ENCODE measurements at regions not wholly inside any gene's neighbourhood (a gene's known extent, or its start where the extent isn't known, plus 50 kb on each side); places are given as distances from the start of the nearest gene placed in this dataset.
A peak's percentile ranks its signal among the peaks of the same experiment; 100 is the strongest.

- no peaks in the 10 kb centered on the region for H3K79me2 ChIP-seq (ENCODE audit: insufficient read depth, low read length)
- no peaks in the 10 kb centered on the region for H3K9me2 ChIP-seq (replicated peaks; ENCODE audit: low read depth, low read length)
- H3K9ac ChIP-seq (ENCODE audit: low read depth, low read length, poor library complexity, severe bottlenecking) = no peak overlapping the region
- no peaks in the 10 kb centered on the region for H3K27me3 ChIP-seq (ENCODE audit: insufficient read depth, low read length, poor library complexity, severe bottlenecking)
- peaks cover 18% of the 10 kb centered on the region for H3K4me1 ChIP-seq (ENCODE audit: insufficient read depth, low read length, poor library complexity, severe bottlenecking)
- H3K9me3 ChIP-seq (ENCODE audit: insufficient read depth, low read depth, low read length) = no peaks in the 10 kb centered on the region
- no peak overlapping the region for H3K4me2 ChIP-seq (ENCODE audit: low read depth, low read length, poor library complexity, severe bottlenecking)
- H3K4me3 ChIP-seq (ENCODE audit: low read length, poor library complexity, severe bottlenecking) = no peak overlapping the region
- no peaks in the 10 kb centered on the region for H4K20me1 ChIP-seq (ENCODE audit: insufficient read depth, low read length, poor library complexity, severe bottlenecking)
- TF ChIP-seq EZH2phosphoT487 (IDR thresholded peaks at IDR 0.05; ENCODE audit: borderline replicate concordance) (no peak), CTCF (conservative IDR thresholded peaks at IDR 0.05; ENCODE audit: low read length) (no peak)
- no peaks in the 10 kb centered on the region for H3F3A ChIP-seq (ENCODE audit: low read depth)
- H2AFZ ChIP-seq (ENCODE audit: low read length) = peak overlapping the region; percentile 3; the same call in 1 of the 2 replicates
- H3K36me3 ChIP-seq (ENCODE audit: insufficient read depth, low read length) = no peaks in the 10 kb centered on the region
Measured at GRCh38 chr2:203815541-203815898, 52.1 kb upstream of the CTLA4 start.

GRCh38 chr2:203817147-203817546 lies 50.4 kb upstream of the CTLA4 start:
- no peaks in the 10 kb centered on the region for H3K27me3 ChIP-seq (ENCODE audit: insufficient read depth, low read length, poor library complexity, severe bottlenecking)
- no peaks in the 10 kb centered on the region for H3K9me3 ChIP-seq (ENCODE audit: insufficient read depth, low read depth, low read length)
- H2AFZ ChIP-seq (ENCODE audit: low read length) = no peak overlapping the region
- H3K4me3 ChIP-seq (ENCODE audit: low read length, poor library complexity, severe bottlenecking) = no peak overlapping the region
- H3K9ac ChIP-seq (ENCODE audit: low read depth, low read length, poor library complexity, severe bottlenecking) = no peak overlapping the region
- no peaks in the 10 kb centered on the region for H3K9me2 ChIP-seq (replicated peaks; ENCODE audit: low read depth, low read length)
- no peaks in the 10 kb centered on the region for H4K20me1 ChIP-seq (ENCODE audit: insufficient read depth, low read length, poor library complexity, severe bottlenecking)
- H3F3A ChIP-seq (ENCODE audit: low read depth) = no peaks in the 10 kb centered on the region
- H3K4me2 ChIP-seq (ENCODE audit: low read depth, low read length, poor library complexity, severe bottlenecking) = no peak overlapping the region
- TF ChIP-seq EZH2phosphoT487 (IDR thresholded peaks at IDR 0.05; ENCODE audit: borderline replicate concordance) (no peak), CTCF (conservative IDR thresholded peaks at IDR 0.05; ENCODE audit: low read length) (no peak)
- peaks cover 4% of the 10 kb centered on the region for H3K4me1 ChIP-seq (ENCODE audit: insufficient read depth, low read length, poor library complexity, severe bottlenecking)
- no peaks in the 10 kb centered on the region for H3K79me2 ChIP-seq (ENCODE audit: insufficient read depth, low read length)
- no peaks in the 10 kb centered on the region for H3K36me3 ChIP-seq (ENCODE audit: insufficient read depth, low read length)
